ENCODE measurements at regions not wholly inside any gene's neighbourhood (a gene's known extent, or its start where the extent isn't known, plus 50 kb on each side); places are given as distances from the start of the nearest gene placed in this dataset.

DNA sequence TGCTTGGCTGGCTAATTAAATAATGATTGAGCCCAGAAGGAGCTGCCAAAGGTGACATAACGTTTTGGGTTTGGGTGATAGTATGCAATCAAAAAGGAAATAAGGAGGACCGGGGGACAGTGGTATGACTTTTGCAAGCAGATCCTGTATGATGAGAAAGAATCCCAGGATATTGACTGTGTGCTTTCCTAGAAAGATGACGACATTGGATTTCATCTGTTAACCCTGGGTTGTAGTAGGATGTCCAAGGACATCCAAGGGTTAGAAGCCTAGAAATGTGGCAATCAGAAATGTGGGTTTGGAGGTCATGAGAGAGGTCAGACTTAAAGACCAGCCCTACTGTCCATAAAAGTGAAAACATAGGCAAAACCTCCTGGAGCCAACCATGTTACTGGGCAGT is 50.3 kb upstream of the HMHB1 start:
- no peak for DNase-seq (ENCODE audit: low read depth in 2 of 2)

DNA sequence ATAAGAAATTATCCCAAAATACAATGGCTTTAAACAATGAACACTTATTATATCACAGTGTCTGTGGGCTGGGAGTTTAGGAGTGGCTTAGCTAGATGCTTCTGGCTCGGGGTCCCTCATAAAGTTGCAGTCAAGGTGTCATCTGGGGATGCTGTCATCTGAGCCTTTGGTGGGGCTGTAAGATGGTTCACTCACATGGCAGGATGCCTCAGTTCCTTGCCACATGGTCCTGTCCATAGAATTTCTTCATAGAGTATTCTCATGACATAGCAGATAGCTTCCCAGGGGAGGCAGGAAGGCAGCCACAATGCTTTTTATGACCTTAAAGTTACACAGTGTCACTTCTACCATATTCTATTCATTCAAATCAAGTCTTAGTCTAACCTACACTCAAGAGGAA is 51.2 kb upstream of the HMHB1 start:
- DNase-seq (ENCODE audit: low read depth in 2 of 2) = no peak

DNA sequence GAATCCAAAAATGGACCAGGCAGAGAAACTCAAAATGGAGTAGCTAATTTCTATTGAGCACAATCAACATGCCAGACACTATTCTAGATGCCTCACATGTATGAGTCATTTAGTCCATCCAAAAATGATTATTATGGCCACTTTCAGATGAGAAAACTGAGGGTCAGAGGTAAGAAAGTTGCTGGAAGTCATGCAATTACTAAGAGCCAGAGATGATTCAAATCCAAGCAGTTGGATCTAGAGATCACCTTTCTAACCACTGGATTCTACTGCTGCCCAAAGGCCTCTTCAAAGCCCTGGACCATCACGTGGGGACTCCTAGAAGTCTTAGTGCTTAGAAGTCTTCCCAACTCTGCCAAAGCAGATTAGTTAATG is 51.8 kb upstream of the HMHB1 start:
- DNase-seq (ENCODE audit: low read depth in 2 of 2) = no peak

DNA sequence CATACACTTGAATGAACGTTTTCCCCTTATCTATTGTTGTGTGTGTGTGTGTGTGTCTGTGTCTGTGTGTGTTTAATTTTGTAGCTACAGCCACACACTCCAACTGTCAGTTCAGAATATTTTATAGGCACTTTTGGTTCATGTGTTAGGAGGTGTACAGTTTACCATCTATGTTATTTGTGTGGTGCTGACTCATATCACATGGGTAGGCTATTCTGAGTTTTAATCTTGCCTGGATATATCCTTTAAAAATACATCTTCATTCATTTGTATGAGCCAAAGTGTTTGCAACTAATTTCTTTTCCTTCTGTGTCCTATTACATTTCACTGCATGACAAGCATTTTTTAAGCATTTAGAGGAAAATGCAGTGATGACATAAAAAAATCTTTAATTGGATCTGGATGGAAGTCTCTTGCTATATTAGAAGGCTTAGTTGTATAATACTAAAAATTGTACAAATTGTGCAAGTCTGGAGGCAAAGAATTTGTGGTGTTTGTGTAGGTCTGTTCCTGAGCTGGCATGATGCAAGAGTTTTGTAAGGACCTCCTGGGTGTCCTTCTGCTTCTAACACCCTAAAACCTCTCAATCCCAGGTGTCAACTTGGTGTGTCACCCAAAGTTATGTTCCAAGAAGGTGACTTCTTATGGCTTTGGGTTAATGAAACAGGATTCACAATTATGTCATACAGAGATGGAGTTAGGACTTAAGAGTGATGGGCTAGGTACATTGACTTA is 52.4 kb upstream of the HMHB1 start:
- DNase-seq (ENCODE audit: low read depth in 2 of 2) = peak; percentile 32 to 34

DNA sequence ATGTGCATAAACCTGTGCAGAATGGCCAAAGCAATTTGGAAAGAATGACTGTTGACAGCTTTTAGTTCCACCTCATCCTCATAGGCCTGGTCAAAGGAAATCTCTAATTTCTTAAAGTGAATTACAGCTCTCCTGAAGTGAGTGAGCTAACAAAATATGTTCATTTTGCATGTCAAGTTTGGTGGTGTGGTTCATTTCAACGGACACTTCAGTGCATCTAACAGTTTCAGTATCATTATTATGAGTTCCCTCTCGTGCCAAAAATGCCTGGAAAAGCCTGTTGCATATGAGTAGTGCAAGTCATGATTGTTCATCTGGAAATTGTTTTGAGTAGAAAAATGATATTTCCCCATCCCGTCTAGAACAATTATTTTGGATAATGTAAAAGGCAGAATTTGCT is 53.2 kb upstream of the HMHB1 start:
- peak; percentile 62 to 67 for DNase-seq (ENCODE audit: low read depth in 2 of 2)

DNA sequence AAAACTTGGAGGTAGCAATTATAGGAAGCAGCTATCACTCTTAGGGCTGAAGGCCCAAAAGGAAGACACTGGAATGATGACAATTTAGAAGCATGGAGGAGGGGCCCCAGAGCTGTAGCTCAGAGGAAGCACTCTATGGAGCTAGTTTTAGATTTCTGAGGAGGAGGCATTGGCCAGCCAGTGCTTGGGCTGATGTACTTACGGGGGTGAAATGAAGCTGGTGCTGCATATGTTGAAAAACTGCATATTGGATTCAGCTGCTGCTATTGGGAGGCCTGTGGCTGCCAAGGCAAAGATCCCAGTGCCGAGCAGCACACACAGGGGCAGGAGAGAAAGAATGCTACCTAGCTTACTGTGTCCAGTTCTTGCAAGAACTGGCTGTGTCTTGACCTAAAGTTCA is 53.9 kb upstream of the HMHB1 start:
- no peak for DNase-seq (ENCODE audit: low read depth in 2 of 2)

DNA sequence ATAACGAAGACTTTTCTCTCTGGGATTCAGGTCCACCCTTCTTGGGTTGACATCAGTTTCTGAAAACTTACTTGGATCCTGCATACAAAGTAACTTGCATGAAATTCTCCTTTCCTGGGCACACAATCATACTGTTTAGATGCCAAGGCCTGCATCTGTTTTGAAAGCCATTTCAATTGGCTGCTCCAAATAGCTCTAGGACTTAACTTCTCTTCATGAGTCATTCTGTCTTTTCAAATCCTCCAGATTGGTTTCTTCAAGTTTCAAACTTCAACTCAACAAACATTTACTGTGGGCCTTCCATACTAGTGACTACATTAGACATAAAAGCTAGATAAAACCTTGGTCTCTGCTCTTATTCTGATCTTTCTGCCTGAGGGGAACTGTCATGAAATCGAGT is 54.8 kb upstream of the HMHB1 start:
- DNase-seq (ENCODE audit: low read depth in 2 of 2) = no peak

DNA sequence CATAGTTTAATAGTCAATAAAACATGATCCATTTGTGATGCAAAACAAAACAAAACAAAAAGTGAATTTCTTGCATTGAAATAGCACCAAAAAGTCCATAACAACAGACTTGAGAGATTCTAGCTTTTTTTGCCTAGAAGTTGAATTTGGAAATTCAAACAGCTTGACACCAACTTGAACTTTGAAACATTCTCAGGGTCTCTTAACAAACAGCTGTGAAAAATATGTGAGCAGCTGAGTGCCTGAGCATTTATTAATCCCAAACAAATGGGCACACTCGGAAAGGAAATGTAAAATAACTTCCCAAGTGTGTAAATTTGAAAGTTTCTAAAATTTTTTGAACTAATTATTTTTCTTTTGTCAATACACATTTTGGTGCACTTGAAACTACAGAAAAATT is 56.0 kb upstream of the HMHB1 start:
- no peak for DNase-seq (ENCODE audit: low read depth in 2 of 2)

DNA sequence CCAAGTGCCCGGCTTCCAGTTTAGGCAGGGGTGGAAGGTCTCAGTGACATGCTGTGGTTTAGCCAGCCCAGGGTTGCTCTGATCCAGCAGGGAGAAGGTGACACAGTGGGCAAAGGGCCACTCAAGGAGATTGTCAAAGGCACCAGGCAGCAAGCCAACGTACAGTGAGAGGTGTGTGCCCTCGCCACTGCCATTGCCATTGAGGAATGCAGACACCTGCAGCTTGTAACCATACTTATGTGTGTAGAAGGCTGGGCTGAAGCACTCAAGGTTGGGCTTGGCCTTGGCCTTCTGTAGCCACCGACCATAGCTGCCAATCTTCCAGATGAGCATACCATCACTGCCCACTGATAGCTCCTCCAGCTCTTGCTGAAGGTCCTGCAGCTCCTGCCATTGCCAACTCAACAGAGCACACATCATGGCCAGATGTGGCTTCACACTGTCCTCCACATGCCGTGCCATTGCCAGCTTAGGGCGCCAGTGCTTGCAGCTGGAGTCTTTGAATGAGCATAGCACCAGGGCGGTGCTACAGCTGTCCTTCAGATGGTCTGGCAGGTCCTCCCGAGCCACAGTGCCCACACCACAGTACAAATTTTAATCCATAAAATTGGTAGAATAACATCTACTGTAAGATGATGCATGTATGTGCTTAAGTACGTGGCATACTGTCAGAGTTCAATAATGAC is 59.7 kb upstream of the HMHB1 start:
- DNase-seq (ENCODE audit: low read depth in 2 of 2) = no peak

DNA sequence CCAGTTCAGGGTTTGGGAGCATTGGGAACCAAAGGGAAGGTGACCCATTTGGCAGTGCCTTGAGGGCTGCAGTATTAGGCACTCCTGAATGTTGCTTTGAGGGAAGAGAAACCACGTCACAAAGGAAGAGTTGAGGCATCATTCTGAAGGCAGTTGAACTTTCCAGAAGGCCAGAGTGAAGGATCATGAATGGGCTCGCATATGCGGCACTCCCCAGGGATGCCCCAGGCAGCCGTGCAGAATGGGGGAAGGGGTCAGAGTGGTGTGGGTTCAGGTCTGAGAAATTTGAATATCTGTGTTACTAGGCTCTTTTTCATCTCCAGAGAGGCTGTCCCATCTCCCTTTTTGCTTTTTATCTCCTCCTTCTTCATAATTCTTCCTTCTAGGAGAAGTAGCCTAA is 60.6 kb upstream of the HMHB1 start:
- no peak for DNase-seq (ENCODE audit: low read depth in 2 of 2)

DNA sequence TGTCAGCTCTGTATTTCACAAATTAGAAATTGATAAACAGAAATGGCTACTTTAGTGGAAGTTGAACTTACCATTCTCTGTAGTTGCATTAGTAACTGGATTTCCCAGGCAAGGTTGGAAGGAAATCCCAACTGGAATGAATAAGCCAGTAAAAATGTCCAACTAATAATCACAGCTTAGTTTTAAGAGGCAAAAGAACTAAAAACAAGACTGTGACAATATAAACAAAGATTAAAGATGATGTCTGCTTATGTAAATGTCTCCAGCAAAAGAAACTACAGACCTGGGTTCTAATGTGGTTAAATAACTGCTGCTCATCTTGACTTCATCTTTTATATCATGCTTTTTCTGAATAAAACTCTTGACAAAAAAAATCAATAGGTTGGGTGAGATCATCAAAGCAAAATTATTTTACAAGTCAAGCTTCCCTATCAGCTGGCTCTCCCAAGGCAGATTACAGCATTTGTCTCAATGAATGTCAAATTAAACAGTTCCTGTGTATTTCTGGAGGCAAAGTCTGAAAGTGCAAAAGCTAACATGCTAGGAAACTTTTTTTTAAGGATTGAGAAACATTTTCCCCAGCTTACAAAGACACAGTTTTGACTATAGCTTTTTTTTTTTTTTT is 62.3 kb upstream of the HMHB1 start:
- no peak for DNase-seq (ENCODE audit: low read depth in 2 of 2)

DNA sequence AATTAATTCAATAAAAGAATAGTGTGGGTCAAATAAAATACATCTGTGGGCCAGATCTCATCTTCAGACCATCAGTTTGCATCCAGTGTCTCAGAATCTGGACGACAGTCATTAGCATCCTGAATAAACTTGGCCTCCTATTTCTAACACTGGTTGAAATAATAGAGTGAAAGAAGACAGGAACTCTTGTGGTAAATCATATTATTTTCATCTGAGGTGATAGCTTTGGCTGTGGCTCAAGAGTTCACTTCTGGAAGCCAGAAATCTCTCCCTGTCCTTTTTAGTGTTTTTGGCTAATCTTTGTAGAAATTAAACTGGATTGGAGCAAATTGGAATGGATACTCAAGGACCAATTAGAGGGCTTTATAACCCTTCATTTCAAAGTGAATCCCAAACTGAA is 63.4 kb upstream of the HMHB1 start:
- DNase-seq (ENCODE audit: low read depth in 2 of 2) = no peak

DNA sequence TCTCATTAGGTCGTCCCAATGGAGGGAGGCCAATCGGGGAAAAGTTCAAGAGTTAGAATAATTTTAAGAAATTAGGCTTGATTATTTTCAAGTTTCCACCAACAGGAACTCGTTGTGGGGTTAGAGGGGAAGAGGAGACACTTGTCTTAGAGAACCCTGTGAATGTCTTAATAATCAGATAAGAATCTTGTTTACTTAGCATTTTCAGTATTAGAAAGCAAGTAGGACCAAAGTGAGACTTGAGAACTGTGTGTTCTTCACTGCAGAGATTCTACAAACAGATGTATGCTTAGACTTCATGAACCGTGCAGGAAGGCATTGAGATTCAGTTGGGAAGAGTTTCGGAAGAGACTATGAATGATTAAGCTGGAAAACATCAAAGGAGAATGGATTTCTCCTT is 69.0 kb upstream of the HMHB1 start:
- no peak for DNase-seq (ENCODE audit: low read depth in 2 of 2)

DNA sequence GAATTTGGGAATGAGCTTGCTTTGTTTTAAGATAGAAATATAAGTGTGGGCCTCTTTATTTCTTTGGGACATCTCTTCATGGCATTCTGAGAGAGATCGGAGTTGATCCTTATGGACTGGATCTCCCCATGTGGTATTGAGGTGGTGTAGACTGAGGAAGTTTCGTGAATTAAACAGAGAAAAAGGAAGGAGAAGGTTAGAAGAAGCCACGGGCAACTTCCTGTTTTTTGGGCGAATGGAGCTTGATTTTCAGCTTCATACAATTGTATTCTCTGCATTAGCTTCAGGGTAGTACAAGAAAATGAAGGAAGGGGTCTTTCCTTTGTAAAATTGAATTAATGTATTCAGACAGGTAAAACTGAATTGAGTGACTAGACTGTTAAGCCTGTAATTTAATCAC is 70.5 kb upstream of the HMHB1 start:
- no peak for DNase-seq (ENCODE audit: low read depth in 2 of 2)

DNA sequence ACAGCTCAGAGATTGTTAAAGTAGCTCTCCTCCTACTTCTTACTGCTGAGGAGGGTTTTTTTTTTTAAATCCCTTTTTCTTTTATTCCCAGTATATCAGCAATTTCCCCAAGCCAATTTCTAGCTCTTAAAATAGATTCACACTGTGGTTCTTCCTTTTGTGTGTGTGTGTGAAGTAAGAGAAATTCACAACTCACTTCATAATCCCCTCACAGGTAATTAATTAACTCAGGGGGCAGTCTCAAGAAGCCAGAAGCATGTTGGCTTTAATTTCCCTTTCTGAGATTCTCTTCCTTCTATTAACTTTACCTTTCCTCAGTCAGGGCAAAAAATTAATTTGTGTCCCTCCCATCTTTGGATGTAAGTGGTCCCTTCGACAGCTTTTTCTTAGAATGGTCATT is 71.0 kb upstream of the HMHB1 start:
- no peak for DNase-seq (ENCODE audit: low read depth in 2 of 2)

DNA sequence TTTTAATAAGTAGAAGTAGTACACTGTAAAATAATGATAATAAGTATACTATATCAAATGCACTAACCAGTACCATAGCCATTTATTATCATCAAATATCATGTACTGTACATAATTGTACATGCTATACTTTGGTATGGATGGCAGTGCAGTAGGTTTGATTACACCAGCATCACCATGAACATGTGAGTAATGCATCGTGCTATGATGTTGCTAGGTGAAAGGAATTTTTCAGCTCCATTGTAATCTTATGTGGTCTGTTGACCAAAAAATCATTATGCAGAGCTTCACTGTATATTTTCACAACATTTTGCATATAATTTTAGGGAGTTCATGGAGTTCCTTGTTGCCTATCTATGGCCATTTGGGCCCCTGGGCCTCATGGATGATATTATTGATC is 72.2 kb upstream of the HMHB1 start:
- no peak for DNase-seq (ENCODE audit: low read depth in 2 of 2)

DNA sequence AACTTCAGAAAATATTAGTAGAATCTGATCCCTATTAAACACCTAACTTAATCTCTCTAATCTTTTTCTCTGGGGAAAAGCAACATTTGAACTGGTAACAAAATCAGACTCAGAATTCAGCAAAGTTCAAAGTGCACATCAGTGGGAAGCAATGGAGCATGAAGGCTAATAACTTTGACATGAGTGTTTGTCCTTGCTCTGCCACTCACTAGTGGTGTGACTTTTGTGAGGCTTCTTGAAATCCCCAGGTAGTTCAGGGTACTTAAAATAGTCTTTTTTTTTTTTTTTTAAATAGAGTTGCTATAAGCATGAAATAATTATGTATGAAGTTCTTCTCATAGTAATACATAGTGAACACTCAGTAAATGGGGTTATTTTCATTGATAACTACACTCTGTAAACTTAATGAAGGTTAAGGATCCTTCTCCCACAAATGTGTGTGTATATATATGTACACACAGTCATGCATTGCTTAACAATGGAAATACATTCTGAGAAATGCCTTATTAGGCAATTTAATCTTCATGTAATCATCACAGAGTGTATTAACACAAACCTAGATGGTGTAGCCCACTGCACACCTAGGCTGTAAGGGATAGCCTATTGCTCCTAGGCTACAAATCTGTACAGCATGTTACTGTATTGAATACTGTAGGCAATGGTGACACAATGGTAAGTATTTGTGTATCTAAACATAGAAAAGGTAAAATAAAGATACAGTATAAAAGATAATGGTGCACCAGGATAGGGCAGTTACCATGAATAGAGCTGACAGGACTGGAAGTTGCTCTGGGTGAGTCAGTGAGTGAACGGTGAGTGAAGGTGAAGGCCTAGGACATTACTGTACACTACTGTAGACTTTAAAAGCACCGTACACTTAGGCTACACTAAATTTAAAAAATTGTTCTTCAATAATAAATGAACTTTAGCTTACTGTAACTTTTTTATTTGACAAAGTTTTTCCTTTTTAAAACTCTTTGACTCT is 73.3 kb upstream of the HMHB1 start:
- DNase-seq (ENCODE audit: low read depth in 2 of 2) = no peak

DNA sequence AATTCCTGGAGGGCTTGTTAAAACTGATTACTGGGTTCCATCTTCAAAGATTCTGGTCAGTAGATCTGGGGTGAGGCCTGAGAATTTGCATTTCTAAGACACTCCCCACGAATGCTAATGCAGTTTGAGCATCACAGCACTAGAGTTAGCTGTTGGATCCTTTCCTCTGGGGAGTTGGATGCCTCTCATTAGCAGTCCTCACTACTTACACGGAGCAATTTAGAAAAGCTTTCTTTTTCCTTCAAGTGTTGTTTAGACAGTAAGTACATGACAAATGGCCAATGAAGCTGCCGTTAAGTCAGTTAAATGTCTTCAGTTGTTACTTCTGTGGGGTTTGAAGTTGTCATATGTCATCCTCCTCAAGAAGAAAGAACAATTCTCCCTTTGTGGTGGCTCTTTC is 74.9 kb upstream of the HMHB1 start:
- no peak for DNase-seq (ENCODE audit: low read depth in 2 of 2)

DNA sequence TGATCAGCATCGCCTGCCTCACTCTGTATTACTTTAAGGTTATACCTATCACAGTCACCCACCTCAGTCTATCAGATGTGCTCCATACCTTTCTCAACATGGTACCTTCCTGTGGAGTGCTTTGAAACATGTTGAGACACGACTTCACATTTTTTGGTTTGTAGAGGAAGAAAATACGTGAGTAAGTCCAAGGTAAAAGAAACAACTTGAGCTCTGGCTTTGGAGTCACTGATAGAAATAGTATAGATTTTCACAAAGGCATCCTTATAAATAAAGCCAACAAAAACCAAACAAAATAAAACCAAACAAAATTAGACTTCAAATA is 77.5 kb upstream of the HMHB1 start:
- no peak for DNase-seq (ENCODE audit: low read depth in 2 of 2)

DNA sequence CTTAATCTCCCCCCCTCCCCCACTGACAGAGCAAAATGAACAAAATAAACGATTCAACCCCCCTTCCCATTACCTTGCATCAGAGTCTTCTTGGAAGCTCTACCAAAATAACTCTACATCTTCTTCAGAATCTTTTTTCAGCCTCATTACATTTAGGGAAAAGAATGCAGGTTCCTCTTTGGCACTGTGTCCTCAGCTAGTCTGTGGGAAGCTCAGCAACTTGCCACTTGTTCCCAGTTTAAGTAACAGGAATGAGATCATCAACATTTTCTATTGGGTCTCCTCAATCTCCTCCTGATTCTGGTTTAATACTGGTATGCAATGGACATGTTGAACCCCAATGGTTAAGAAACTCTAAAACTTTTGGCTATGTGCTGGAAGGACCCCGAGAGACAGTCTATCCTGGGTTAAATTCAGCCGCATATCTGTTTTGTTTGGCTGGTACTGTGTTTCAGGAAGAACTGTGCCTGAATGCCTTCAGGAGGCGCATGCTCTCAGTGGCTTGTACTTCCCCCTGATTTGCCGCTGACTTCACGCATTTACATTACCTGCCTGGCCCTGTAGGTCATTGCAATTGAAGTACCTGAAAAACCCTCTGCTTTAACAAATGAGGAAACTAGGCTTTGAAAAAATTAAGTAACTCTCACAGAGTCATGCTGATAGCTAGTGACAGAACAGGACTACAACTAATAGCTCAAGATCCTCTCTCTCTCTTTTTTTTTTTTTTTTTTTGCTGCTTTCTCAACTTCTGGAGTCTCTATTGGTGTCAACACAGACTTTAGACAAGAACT is 78.1 kb upstream of the HMHB1 start:
- DNase-seq (ENCODE audit: low read depth in 2 of 2) = no peak

DNA sequence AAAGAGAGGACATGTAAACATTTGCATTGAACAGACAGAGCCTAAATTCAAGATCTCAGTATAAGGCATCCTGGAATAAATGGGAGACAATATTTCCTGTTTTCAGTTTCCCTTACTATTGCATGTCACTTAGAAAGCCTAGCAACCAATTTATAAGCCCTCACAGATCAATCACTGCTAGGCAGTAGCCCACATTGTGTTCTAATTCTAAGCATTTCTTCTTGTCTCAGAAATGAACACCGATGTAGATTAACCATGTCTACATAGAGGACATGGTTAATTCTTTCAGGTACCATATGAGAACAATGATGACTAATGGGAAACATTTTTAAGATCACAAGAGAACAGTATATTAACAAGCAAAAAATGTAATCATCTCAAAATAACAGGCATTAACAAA is 79.6 kb upstream of the HMHB1 start:
- DNase-seq (ENCODE audit: low read depth in 2 of 2) = no peak

Data from fibroblast of skin of left quadriceps (primary cell).